LNCaP clone FGC (cell line): ENCODE measurements at regions not wholly inside any gene's neighbourhood (a gene's known extent, or its start where the extent isn't known, plus 50 kb on each side); places are given as distances from the start of the nearest gene placed in this dataset.

Experiments used
- DNase-seq: peaks from one replicate; pipeline ENCODE4 v3.0.0-alpha.2; 2011; ENCODE audit warnings: low read depth
- H3K4me3 ChIP-seq: 2 replicates; pipeline ENCODE4 v1.5.1; 2011; ENCODE audit warnings: mild to moderate bottlenecking, low read depth, low read length, control low read depth
- CTCF ChIP-seq: IDR thresholded peaks from 2 replicates; pipeline ENCODE4 v1.5.1; 2012; ENCODE audit warnings: mild to moderate bottlenecking; ENCODE audit not compliant: control insufficient read depth, insufficient read depth; ENCODE audit errors: extremely low read depth

DNA sequence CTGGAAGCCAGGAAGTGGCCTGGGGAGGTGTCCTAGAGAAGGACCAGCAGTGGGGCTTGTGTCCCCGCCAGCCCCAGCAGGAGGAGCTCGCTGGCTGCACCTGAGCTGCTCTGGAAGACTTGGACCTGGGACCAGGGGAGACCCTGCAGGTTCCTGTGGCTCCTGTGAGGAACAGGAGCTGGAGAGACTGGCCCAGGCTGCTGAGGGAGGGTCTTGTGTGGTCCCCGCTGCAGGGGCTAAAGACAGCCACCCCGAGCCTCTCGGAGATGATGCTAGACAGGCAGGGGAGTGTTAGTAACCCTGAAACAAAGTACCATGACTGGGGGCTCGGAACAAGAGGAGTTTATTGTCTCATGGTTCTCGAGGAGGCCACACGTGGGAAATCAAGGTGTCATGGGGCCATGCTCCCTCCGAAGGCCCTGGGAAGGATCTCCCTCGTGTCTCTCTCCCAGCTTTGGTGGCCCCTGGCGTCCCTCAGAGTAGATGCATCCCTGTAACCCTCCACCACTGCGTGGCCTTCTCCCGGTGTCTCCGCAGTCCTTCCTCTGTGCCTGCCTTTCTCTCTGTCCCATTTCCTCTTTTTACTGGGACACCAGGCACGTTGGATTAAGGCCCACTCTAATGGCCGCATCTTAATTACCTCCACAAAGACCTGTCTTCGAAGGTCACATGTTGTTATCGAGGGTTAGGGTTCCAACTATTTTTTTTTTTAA lies 348.4 kb downstream of the GLRX3 start:
- no peak for DNase-seq
- no peak overlapping the region for H3K4me3 ChIP-seq
- TF ChIP-seq CTCF, result no peak

- TF ChIP-seq CTCF, result no peak
- no peak for DNase-seq
- no peak overlapping the region for H3K4me3 ChIP-seq
These were observed 349.2 kb downstream of the GLRX3 start for GRCh38 chr10:130485236-130485957.

DNA sequence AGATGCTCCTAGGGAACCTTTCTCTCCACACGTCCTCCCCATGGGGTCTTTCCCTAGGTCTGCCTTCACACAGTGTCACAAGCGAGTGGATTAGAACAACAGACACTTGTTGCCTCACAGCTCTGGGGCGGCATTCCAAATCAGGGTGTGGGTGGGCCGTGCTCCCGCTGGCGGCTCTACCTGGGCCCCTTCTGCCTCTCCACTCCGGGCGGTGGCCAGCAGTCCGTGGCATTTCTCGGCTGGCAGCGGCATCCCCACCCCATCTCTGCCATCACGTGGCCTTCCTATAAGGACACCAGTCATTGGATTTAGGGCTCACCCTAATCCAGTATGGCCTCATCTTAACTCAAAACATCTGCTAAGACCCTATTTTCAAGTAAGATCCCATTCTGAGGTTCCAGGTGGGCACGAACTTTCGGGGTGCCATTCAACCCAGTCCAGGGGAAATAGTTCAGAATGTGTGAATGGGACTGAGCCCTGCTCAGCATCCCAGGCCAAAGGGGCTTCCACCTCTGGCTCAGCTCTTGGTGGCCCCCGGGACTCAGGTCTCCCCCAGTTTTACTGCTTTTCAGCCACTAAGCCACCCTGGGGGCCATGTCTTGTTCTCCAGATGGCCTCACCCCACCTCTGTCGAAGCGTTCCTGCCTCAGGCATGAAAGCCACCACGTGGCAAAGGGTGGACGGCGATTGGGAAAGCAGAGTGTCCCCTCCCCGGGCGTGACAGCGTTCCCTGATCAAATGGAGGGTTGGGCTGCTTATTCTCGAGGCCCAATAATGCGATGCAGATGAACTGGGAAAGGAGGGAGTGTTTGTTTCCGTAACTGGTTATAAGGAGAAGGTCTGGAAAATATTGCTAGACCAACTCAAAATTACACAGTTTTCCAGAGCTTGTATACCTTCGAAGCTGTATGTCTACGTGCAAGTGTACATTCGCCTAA lies 350.0 kb downstream of the GLRX3 start:
- no peak for TF ChIP-seq CTCF
- no peak overlapping the region for H3K4me3 ChIP-seq
- DNase-seq, result no peak

DNA sequence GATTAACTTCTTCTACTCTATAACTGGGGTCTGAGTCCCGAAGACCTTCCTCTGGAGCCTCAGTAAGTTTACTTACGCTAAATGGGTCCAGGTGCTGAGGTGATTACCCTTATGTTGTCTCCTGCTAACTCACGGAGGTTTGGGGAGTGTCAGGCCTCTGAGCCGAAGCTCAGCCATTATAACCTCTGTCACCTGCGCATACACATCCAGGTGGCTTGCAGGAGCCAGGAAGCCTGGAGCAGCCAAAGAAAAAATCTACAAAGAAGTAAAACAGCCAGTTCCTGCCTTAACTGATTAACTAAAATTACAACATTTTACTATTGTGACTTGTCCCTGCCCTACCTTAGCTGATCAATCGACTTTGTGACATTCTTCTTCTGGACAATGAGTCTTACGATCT lies 350.7 kb downstream of the GLRX3 start:
- TF ChIP-seq CTCF, result no peak
- H3K4me3 ChIP-seq, result no peak overlapping the region

GRCh38 chr10:130487566-130487965 lies 351.4 kb downstream of the GLRX3 start:
- no peak overlapping the region for H3K4me3 ChIP-seq
- DNase-seq, result no peak
- no peak for TF ChIP-seq CTCF

More for the DNA sequence above, 350.7 kb downstream of the GLRX3 start:
- DNase-seq, result no peak

GRCh38 chr10:130489891-130490290 lies 353.7 kb downstream of the GLRX3 start:
- no peak for TF ChIP-seq CTCF
- no peak overlapping the region for H3K4me3 ChIP-seq
- no peak for DNase-seq
